Esophagus squamous epithelium (tissue), 4 donors: ENCODE measurements at regions not wholly inside any gene's neighbourhood (a gene's known extent, or its start where the extent isn't known, plus 50 kb on each side); places are given as distances from the start of the nearest gene placed in this dataset.

Experiments
- CTCF ChIP-seq, 6 experiments: fragments of 450-650 bp in 4 of 6; fragments of 200-600 bp in 2 of 6; sonication (generic) in 2 of 6; IDR thresholded peaks; one replicate each; pipeline ENCODE4 v1.5.1; 2016 to 2019; ENCODE audit warnings: antibody characterized with exemption in 6 of 6, mild to moderate bottlenecking in 4 of 6, moderate library complexity in 4 of 6
- POLR2A ChIP-seq, 4 donors: fragments of 450-650 bp; IDR thresholded peaks; one replicate each; pipeline ENCODE4 v1.6.1; 2017; ENCODE audit warnings: antibody characterized with exemption in 4 of 4, mild to moderate bottlenecking in 4 of 4, moderate library complexity in 3 of 4

- TF ChIP-seq POLR2A (IDR thresholded peaks at IDR 0.05) = no peak
- TF ChIP-seq CTCF (IDR thresholded peaks at IDR 0.05) = no peak
These were observed 62.2 kb downstream of the DIPK2A start for GRCh38 chr3:144033863-144034262.
